Loucy (cell line): ENCODE measurements at regions not wholly inside any gene's neighbourhood (a gene's known extent, or its start where the extent isn't known, plus 50 kb on each side); places are given as distances from the start of the nearest gene placed in this dataset.

Source experiments
- H2AFZ ChIP-seq: fragments of 200-600 bp; sonication (generic); 2 replicates; pipeline ENCODE4 v1.6.0; 2016; ENCODE audit warnings: antibody characterized with exemption, mild to moderate bottlenecking, low read length, moderate library complexity
- H3F3A ChIP-seq: fragments of 200-600 bp; 2 replicates; pipeline ENCODE4 v1.6.0; 2016; ENCODE audit warnings: antibody characterized with exemption, low read depth, mild to moderate bottlenecking
- H3K27me3 ChIP-seq: fragments of 200-600 bp; sonication (generic); 2 replicates; pipeline ENCODE4 v1.6.1; 2014; ENCODE audit warnings: low read length, mild to moderate bottlenecking; ENCODE audit not compliant: insufficient read depth, poor library complexity, severe bottlenecking
- H3K36me3 ChIP-seq: fragments of 200-600 bp; sonication (generic); 2 replicates; pipeline ENCODE4 v1.6.1; 2016; ENCODE audit warnings: low read length; ENCODE audit not compliant: insufficient read depth
- H3K4me1 ChIP-seq: fragments of 200-600 bp; sonication (generic); 2 replicates; pipeline ENCODE4 v1.5.1; 2014; ENCODE audit warnings: low read length, mild to moderate bottlenecking; ENCODE audit not compliant: insufficient read depth, poor library complexity, severe bottlenecking
- H3K4me2 ChIP-seq: fragments of 200-600 bp; sonication (generic); 2 replicates; pipeline ENCODE4 v1.6.0; 2014; ENCODE audit warnings: antibody characterized with exemption, low read length, low read depth, mild to moderate bottlenecking; ENCODE audit not compliant: poor library complexity, severe bottlenecking
- H3K4me3 ChIP-seq: fragments of 200-600 bp; sonication (generic); 2 replicates; pipeline ENCODE4 v1.5.1; 2014; ENCODE audit warnings: low read length, mild to moderate bottlenecking, mixed read lengths; ENCODE audit not compliant: poor library complexity, severe bottlenecking
- H3K79me2 ChIP-seq: fragments of 200-600 bp; sonication (generic); 2 replicates; pipeline ENCODE4 v1.6.1; 2014; ENCODE audit warnings: low read length; ENCODE audit not compliant: insufficient read depth
- H3K9ac ChIP-seq: fragments of 200-600 bp; sonication (generic); 2 replicates; pipeline ENCODE4 v1.6.0; 2014; ENCODE audit warnings: mild to moderate bottlenecking, low read depth, low read length, moderate library complexity; ENCODE audit not compliant: poor library complexity, severe bottlenecking
- H3K9me2 ChIP-seq: fragments of 200-600 bp; sonication (generic); replicated peaks from 2 replicates; pipeline ENCODE4 v1.6.1; 2016; ENCODE audit warnings: low read depth, low read length, mixed read lengths
- H3K9me3 ChIP-seq: fragments of 200-600 bp; sonication (generic); 2 replicates; pipeline ENCODE4 v1.6.1; 2014; ENCODE audit warnings: mild to moderate bottlenecking, antibody characterized with exemption, low read length, low read depth; ENCODE audit not compliant: insufficient read depth
- H4K20me1 ChIP-seq: fragments of 200-600 bp; sonication (generic); 2 replicates; pipeline ENCODE4 v1.6.0; 2014; ENCODE audit warnings: antibody characterized with exemption, low read length, mild to moderate bottlenecking; ENCODE audit not compliant: insufficient read depth, poor library complexity, severe bottlenecking
- EZH2phosphoT487 ChIP-seq: fragments of 200-600 bp; IDR thresholded peaks from 2 replicates; pipeline ENCODE4 v1.6.1; 2018; ENCODE audit warnings: antibody characterized with exemption, mild to moderate bottlenecking, moderate library complexity, borderline replicate concordance
- TF ChIP-seq, protein P1 (sequence below): fragments of 200-600 bp; sonication (generic); conservative IDR thresholded peaks from 2 replicates; pipeline ENCODE4 v1.5.1; 2014; ENCODE audit warnings: mild to moderate bottlenecking, antibody characterized with exemption, low read length

DNA sequence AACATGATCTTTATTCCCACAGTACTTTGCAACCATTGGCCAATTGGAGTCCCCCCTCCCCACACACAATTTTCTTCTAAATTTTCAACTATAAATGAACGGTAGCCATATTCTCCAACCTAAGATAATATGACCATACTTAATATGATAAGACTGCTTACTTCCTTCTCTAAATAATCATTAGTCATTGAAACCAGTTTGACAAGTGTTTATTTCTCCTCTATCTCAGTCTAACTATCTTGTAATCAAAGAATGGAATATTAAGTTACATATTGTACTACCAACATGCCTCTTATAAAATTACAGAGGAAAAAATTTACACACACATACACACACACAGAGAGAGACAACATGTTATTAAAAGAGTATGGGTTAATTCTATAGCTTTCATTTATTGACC is 567.4 kb upstream of the TMPRSS15 start:
- no peaks in the 10 kb centered on the region for H3K79me2 ChIP-seq
- no peak overlapping the region for H3K4me3 ChIP-seq
- no peak overlapping the region for H2AFZ ChIP-seq
- no peaks in the 10 kb centered on the region for H3K9me2 ChIP-seq
- no peaks in the 10 kb centered on the region for H4K20me1 ChIP-seq
- H3K4me2 ChIP-seq: no peak overlapping the region
- H3K4me1 ChIP-seq: no peaks in the 10 kb centered on the region
- no peaks in the 10 kb centered on the region for H3F3A ChIP-seq
- H3K27me3 ChIP-seq: no peaks in the 10 kb centered on the region
- H3K9ac ChIP-seq: no peak overlapping the region
- no peaks in the 10 kb centered on the region for H3K36me3 ChIP-seq
- TF ChIP-seq, protein P1, sequence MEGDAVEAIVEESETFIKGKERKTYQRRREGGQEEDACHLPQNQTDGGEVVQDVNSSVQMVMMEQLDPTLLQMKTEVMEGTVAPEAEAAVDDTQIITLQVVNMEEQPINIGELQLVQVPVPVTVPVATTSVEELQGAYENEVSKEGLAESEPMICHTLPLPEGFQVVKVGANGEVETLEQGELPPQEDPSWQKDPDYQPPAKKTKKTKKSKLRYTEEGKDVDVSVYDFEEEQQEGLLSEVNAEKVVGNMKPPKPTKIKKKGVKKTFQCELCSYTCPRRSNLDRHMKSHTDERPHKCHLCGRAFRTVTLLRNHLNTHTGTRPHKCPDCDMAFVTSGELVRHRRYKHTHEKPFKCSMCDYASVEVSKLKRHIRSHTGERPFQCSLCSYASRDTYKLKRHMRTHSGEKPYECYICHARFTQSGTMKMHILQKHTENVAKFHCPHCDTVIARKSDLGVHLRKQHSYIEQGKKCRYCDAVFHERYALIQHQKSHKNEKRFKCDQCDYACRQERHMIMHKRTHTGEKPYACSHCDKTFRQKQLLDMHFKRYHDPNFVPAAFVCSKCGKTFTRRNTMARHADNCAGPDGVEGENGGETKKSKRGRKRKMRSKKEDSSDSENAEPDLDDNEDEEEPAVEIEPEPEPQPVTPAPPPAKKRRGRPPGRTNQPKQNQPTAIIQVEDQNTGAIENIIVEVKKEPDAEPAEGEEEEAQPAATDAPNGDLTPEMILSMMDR: no peak
- TF ChIP-seq EZH2phosphoT487: no peak
- no peaks in the 10 kb centered on the region for H3K9me3 ChIP-seq

DNA sequence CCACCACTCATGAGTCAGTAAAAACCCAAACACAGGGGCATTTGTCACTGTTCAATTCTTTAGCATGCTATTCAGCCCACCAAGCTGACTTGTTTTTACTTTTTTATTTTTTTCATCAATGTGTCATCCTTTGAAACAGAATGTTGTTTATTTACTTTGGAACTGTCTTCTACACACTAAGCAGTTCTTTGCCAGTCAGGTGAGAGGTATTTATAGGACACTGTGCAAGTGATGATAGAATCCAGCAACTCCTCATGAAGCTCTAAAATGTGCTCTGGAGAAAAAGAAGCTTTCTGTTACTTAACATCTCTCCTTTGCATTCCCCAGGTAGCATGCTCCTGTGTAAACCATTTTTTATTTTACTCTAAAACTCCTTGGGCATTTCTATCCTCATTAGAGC is 582.0 kb upstream of the TMPRSS15 start:
- Histone ChIP-seq H3K4me2 (no peak overlapping the region), H3K36me3 (no peaks in the 10 kb centered on the region), H3K4me3 (no peak overlapping the region), H2AFZ (no peak overlapping the region), H3K9ac (no peak overlapping the region), H3K27me3 (no peaks in the 10 kb centered on the region), H3K9me2 (no peaks in the 10 kb centered on the region), H3K9me3 (no peaks in the 10 kb centered on the region), H3K79me2 (no peaks in the 10 kb centered on the region), H3K4me1 (no peaks in the 10 kb centered on the region), H4K20me1 (no peaks in the 10 kb centered on the region), H3F3A (no peaks in the 10 kb centered on the region)
- TF ChIP-seq EZH2phosphoT487: no peak
- TF ChIP-seq, protein P1: no peak

DNA sequence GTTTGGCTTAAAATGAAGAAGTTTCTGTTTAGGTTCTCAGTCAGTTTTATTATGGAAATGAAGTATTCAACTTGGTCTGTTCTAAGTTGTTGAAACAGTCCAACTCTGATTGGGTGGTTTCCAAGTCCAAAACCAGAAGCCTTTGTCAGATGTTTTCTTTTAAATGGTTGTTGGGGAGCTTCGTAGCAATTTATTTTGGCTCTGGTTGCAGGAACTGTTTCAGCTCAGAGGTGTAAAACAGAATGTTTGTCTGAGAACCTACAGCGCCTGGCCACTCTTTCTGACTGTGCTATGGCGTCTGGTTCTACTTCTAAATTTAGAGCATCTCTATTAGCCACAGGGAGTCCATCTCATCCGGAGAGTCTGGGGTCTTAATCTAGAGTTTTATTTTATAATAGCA is 582.6 kb upstream of the TMPRSS15 start:
- H3K36me3 ChIP-seq: no peaks in the 10 kb centered on the region
- no peak for TF ChIP-seq EZH2phosphoT487
- TF ChIP-seq, protein P1: no peak
- no peaks in the 10 kb centered on the region for H3K27me3 ChIP-seq

More for the DNA sequence above, 582.6 kb upstream of the TMPRSS15 start:
- H3K9ac ChIP-seq: no peak overlapping the region
- H3K4me1 ChIP-seq: no peaks in the 10 kb centered on the region
- no peaks in the 10 kb centered on the region for H4K20me1 ChIP-seq
- H3K9me2 ChIP-seq: no peaks in the 10 kb centered on the region
- no peaks in the 10 kb centered on the region for H3K79me2 ChIP-seq
- no peak overlapping the region for H2AFZ ChIP-seq
- H3K4me3 ChIP-seq: no peak overlapping the region
- no peaks in the 10 kb centered on the region for H3F3A ChIP-seq
- H3K4me2 ChIP-seq: no peak overlapping the region
- no peaks in the 10 kb centered on the region for H3K9me3 ChIP-seq
